ENCODE measurements at regions not wholly inside any gene's neighbourhood (a gene's known extent, or its start where the extent isn't known, plus 50 kb on each side); places are given as distances from the start of the nearest gene placed in this dataset.

DNA sequence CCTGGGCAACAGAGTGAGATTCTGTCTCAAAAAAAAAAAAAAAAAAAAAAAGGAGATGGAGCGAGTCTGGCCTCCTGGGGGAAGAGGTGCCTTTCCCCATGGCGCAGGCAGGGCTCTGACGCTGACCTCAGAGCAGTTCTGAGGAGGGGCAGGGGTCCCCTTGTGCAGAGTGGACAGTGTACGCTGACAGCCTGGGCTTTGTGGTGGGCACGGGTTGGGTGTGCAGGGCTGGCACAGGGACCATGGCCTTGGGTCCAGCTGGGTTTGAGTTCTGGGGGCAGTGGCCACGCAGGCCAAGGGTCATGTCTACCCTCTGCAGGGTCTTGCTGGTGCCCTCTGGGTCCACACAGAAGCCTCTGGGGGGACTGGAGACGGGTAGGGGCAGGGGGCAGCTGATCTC is 260.1 kb upstream of the C1orf174 start:
- no peak overlapping the region for H2BK5ac ChIP-seq (ENCODE audit: low read depth, low read length, poor library complexity, severe bottlenecking)

More for the DNA sequence above, 260.1 kb upstream of the C1orf174 start:
- Histone ChIP-seq H4K5ac (ENCODE audit: low read depth, low read length) (no peak overlapping the region), H3K14ac (replicated peaks; ENCODE audit: low read depth, low read length) (no peak overlapping the region), H3K56ac (ENCODE audit: extremely low read depth, insufficient read depth, low read length) (no peak overlapping the region), H3K79me1 (ENCODE audit: low read depth in 1 of 2, low read length in 2 of 2) (no peaks in the 10 kb centered on the region), H3K4me3 (ENCODE audit: insufficient read depth, low read depth, low read length) (no peak overlapping the region), H2AK5ac (ENCODE audit: low read depth, low read length) (no peak overlapping the region), H3K4me1 (ENCODE audit: control insufficient read depth, insufficient read depth, low read length) (no peaks in the 10 kb centered on the region), H2BK120ac (ENCODE audit: low read depth, low read length) (no peak overlapping the region), H3K4ac (ENCODE audit: low read depth, low read length) (no peak overlapping the region), H3K9ac (ENCODE audit: low read depth, low read length) (no peak overlapping the region), H2AK9ac (replicated peaks; ENCODE audit: low read depth, low read length, poor library complexity) (no peak overlapping the region), H3K9me1 (ENCODE audit: insufficient read depth, low read length) (no peaks in the 10 kb centered on the region), H2BK20ac (ENCODE audit: low read depth, low read length) (no peak overlapping the region), H3K27me3 (ENCODE audit: control insufficient read depth, insufficient read depth, low read length) (no peaks in the 10 kb centered on the region), H4K8ac (ENCODE audit: low read depth in 2 of 2, low read length in 2 of 2) (no peak overlapping the region), H3K27ac (ENCODE audit: insufficient read depth, low read length) (no peak overlapping the region), H4K20me1 (ENCODE audit: insufficient read depth, low read length) (no peaks in the 10 kb centered on the region), H2BK15ac (ENCODE audit: low read depth, low read length) (no peak overlapping the region), H3K23ac (ENCODE audit: low read depth, low read length) (no peak overlapping the region), H2AFZ (replicated peaks; ENCODE audit: low read length, poor library complexity) (no peak overlapping the region), H3K18ac (ENCODE audit: low read depth, low read length) (no peak overlapping the region), H3K9me3 (ENCODE audit: control insufficient read depth, insufficient read depth, low read length) (peaks cover 55% of the 10 kb centered on the region), H3K36me3 (ENCODE audit: control insufficient read depth, insufficient read depth, low read length) (no peaks in the 10 kb centered on the region), H3K4me2 (ENCODE audit: low read depth, low read length) (no peak overlapping the region), H4K91ac (ENCODE audit: insufficient read depth, low read depth, low read length) (no peak overlapping the region)
- ChIA-PET CTCF (no interaction called here), POLR2A (ENCODE audit: unreplicated experiment) (no interaction called here)
- TF ChIP-seq, protein P1, sequence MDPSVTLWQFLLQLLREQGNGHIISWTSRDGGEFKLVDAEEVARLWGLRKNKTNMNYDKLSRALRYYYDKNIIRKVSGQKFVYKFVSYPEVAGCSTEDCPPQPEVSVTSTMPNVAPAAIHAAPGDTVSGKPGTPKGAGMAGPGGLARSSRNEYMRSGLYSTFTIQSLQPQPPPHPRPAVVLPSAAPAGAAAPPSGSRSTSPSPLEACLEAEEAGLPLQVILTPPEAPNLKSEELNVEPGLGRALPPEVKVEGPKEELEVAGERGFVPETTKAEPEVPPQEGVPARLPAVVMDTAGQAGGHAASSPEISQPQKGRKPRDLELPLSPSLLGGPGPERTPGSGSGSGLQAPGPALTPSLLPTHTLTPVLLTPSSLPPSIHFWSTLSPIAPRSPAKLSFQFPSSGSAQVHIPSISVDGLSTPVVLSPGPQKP (IDR thresholded peaks at IDR 0.05; ENCODE audit: borderline replicate concordance, low read depth, low read length) = no peak
- TF ChIP-seq POLR2A (IDR thresholded peaks at IDR 0.05; ENCODE audit: low read depth, low read length) (no peak), USF2 (IDR thresholded peaks at IDR 0.05; ENCODE audit: low read depth, low read length) (no peak), FOS (IDR thresholded peaks at IDR 0.05; ENCODE audit: low read depth, low read length) (no peak), MAFK (IDR thresholded peaks at IDR 0.05; ENCODE audit: low read depth, low read length) (no peak)
- TF ChIP-seq, protein P2, sequence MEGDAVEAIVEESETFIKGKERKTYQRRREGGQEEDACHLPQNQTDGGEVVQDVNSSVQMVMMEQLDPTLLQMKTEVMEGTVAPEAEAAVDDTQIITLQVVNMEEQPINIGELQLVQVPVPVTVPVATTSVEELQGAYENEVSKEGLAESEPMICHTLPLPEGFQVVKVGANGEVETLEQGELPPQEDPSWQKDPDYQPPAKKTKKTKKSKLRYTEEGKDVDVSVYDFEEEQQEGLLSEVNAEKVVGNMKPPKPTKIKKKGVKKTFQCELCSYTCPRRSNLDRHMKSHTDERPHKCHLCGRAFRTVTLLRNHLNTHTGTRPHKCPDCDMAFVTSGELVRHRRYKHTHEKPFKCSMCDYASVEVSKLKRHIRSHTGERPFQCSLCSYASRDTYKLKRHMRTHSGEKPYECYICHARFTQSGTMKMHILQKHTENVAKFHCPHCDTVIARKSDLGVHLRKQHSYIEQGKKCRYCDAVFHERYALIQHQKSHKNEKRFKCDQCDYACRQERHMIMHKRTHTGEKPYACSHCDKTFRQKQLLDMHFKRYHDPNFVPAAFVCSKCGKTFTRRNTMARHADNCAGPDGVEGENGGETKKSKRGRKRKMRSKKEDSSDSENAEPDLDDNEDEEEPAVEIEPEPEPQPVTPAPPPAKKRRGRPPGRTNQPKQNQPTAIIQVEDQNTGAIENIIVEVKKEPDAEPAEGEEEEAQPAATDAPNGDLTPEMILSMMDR (conservative IDR thresholded peaks at IDR 0.05; ENCODE audit: low read depth, low read length) = no peak
- intact Hi-C loops (cut with micrococcal nuclease) (no loop called here), in situ Hi-C loops (cut with MboI; ENCODE audit: low sequenced_read_pairs) (no loop called here), dilution Hi-C loops (cut with HindIII; ENCODE audit: low sequenced_read_pairs, unreplicated experiment) (no loop called here)
- no peak for DNase-seq
- WGBS, 2 experiments (ENCODE audit: extremely low coverage in 2 of 2, insufficient read length in 1 of 2) = 0% methylated on average over 1 of the region's 7 CpGs; no CpG with 5 or more reads in 1 of the 2 experiments
- no TSS peak for BruUV-seq (replicated peaks)
- ATAC-seq (ENCODE audit: low read depth) = no peak
